ENCODE measurements at regions not wholly inside any gene's neighbourhood (a gene's known extent, or its start where the extent isn't known, plus 50 kb on each side); places are given as distances from the start of the nearest gene placed in this dataset.

- no peaks in the 10 kb centered on the region for H3K4me1 Mint-ChIP-seq
- H3K9me3 Mint-ChIP-seq: no peaks in the 10 kb centered on the region
- H3K4me3 Mint-ChIP-seq: no peak overlapping the region
- DNase-seq (ENCODE audit: low spot score in 2 of 2) (no peak), ATAC-seq (replicated peaks; ENCODE audit: extremely low read depth, poor library complexity, severe bottlenecking) (no peak)
- no peak overlapping the region for H3K27ac Mint-ChIP-seq (ENCODE audit: low read depth)
- H3K36me3 Mint-ChIP-seq (ENCODE audit: insufficient read depth): no peaks in the 10 kb centered on the region
- H3K27me3 Mint-ChIP-seq: peaks cover 65% of the 10 kb centered on the region
Observed at GRCh38 chr16:80489173-80489572, 51.6 kb upstream of the DYNLRB2 start.

DNA sequence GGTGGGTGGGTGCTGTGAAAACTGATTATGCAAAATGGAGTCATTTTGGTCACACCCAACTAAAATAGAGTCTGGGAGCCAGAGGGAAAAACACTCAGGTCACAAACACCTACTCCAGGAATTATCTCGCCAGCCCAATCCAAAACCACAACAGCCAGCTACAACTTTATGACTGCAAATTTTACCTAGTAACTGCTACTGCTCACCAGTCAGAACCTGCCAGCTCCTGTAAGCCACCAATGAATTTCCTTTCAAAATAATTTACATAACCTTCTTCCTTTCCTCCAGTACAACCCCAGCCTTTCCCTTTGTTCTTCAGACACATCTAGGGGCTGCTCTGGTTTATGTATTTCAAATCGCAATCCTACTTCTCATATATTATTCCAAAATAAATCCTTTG lies 52.6 kb upstream of the DYNLRB2 start:
- Mint-ChIP-seq H3K36me3 (ENCODE audit: insufficient read depth) (no peaks in the 10 kb centered on the region), H3K4me3 (no peak overlapping the region), H3K4me1 (no peaks in the 10 kb centered on the region)

DNA sequence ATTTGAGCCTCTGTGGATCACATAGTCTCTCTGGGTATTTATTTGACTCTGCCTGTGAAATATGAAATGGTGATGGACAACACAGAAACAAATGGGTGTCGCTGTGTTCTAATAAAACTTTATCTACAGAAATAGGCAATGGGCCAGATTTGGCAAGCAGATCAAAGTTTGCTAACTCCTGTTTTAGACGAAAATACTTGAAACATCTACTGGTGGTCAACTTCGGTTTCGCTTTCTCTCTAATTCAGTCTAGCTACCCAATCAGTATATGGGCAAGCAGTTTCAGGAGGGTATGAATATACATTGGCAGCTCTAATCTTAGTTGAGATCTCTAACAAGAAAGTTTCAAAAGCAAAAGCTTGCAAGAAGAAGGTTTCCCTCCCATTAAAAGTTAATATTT lies 60.1 kb upstream of the DYNLRB2 start:
- peaks cover 35% of the 10 kb centered on the region for H3K27me3 Mint-ChIP-seq

More for the DNA sequence above, 52.6 kb upstream of the DYNLRB2 start:
- DNase-seq (ENCODE audit: low spot score in 2 of 2): no peak
- H3K9me3 Mint-ChIP-seq: no peaks in the 10 kb centered on the region
- H3K27ac Mint-ChIP-seq (ENCODE audit: low read depth): no peak overlapping the region
- no peak for ATAC-seq (replicated peaks; ENCODE audit: extremely low read depth, poor library complexity, severe bottlenecking)
- peaks cover 73% of the 10 kb centered on the region for H3K27me3 Mint-ChIP-seq

DNA sequence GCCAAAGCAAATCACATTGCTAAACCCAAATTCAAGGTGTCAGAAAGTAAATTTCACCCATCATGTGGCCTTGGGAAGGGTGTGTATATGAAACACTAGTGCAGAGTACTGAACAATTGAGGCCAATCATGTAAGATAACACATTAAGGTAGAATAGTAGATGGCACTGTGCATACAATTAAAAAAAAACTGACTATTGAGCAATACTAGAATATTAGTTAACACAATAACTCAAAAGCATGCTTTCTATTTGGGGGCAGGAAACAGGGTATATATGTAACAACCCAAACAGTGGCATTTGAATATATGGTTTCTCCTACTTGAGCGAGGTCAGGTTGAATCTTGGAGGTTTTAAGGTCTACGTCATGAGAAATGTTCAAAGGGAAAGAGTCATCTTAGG lies 63.0 kb upstream of the DYNLRB2 start:
- no peak overlapping the region for H3K27ac Mint-ChIP-seq (ENCODE audit: low read depth)
- peaks cover 1% of the 10 kb centered on the region for H3K36me3 Mint-ChIP-seq (ENCODE audit: insufficient read depth)
- H3K4me3 Mint-ChIP-seq: no peak overlapping the region
- ATAC-seq (replicated peaks; ENCODE audit: extremely low read depth, poor library complexity, severe bottlenecking): no peak
- H3K9me3 Mint-ChIP-seq: no peaks in the 10 kb centered on the region
- no peak for DNase-seq (ENCODE audit: low spot score in 2 of 2)
- H3K4me1 Mint-ChIP-seq: no peaks in the 10 kb centered on the region
- H3K27me3 Mint-ChIP-seq: peaks cover 30% of the 10 kb centered on the region

More for the DNA sequence above, 60.1 kb upstream of the DYNLRB2 start:
- no peaks in the 10 kb centered on the region for H3K36me3 Mint-ChIP-seq (ENCODE audit: insufficient read depth)
- DNase-seq (ENCODE audit: low spot score in 2 of 2) (no peak), ATAC-seq (replicated peaks; ENCODE audit: extremely low read depth, poor library complexity, severe bottlenecking) (no peak)
- H3K4me3 Mint-ChIP-seq: no peak overlapping the region
- H3K9me3 Mint-ChIP-seq: no peaks in the 10 kb centered on the region
- H3K4me1 Mint-ChIP-seq: no peaks in the 10 kb centered on the region
- H3K27ac Mint-ChIP-seq (ENCODE audit: low read depth): no peak overlapping the region

DNA sequence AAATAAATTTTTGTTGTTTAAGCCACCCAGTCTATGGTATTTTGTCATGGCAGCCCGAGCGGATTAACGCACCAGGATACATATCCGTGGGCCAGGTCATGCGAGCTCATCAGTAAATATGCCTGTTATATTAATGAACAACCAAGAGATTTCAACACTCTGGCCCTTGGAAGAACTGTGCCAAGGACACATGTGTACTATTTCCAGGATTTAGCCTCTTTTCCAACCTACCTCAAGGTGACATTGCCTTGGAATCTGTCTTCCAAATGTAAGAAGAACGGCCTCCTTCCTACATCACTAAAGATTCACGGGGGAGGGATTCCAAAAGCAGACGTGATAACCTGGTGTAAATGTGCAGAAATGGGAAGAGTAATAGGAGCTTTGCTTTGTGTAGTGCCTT lies 72.8 kb upstream of the DYNLRB2 start:
- no peaks in the 10 kb centered on the region for H3K9me3 Mint-ChIP-seq
- no peaks in the 10 kb centered on the region for H3K36me3 Mint-ChIP-seq (ENCODE audit: insufficient read depth)
- H3K4me1 Mint-ChIP-seq: no peaks in the 10 kb centered on the region
- H3K27me3 Mint-ChIP-seq: peaks cover 44% of the 10 kb centered on the region
- no peak overlapping the region for H3K4me3 Mint-ChIP-seq
- ATAC-seq (replicated peaks; ENCODE audit: extremely low read depth, poor library complexity, severe bottlenecking) (no peak), DNase-seq (ENCODE audit: low spot score in 2 of 2) (no peak)
- H3K27ac Mint-ChIP-seq (ENCODE audit: low read depth): no peak overlapping the region

DNA sequence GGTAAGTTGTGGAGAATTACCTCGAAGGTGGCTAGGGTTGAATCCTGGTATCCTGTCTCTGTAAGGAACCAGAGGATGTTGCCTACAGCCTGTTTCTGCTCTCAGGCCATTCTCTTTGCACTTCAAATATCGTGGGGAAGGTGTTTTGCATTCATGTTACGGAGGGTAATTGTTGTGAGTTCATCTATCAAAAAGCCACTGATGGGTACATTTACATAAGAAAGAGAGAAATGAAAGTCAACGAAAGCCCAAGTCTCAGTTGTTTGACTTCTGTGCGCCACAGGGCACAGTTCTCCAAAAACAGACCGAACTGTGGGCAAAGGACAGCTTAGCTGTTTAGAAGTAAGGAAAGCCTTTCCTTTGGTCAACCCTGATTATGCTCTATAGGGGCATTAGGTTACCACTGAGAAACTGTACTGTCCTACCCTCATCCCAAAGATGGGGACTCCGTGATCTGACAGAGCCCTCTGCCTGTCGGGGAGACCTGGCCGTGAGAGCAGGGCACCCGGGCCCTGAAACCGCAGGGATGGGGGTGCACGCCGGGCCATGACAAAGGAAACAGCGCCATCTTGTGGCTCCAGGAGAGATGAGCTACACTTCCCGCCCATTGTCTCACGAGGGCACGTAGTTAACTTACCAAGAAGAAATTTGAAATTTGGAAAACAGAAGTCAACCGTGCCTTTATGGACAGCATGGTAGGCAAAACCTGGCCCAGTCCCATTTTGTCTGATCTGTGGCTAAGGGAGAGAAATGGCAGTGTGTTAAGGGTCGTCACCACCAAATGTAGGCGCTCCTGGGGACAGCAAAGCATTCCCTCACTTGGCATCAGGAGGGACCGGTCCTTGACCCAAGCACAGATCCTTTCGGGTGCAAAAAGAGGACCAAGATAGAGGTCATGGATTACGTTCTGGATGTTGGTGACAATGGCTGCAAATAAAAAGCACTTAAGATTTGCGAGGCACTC lies 74.5 kb upstream of the DYNLRB2 start:
- no peaks in the 10 kb centered on the region for H3K9me3 Mint-ChIP-seq
- no peaks in the 10 kb centered on the region for H3K4me1 Mint-ChIP-seq
- ATAC-seq (replicated peaks; ENCODE audit: extremely low read depth, poor library complexity, severe bottlenecking) (peak; percentile 68), DNase-seq (ENCODE audit: low spot score in 2 of 2) (peak; percentile 30 to 45)
- H3K27me3 Mint-ChIP-seq: peaks cover 38% of the 10 kb centered on the region
- H3K27ac Mint-ChIP-seq (ENCODE audit: low read depth): no peak overlapping the region
- no peak overlapping the region for H3K4me3 Mint-ChIP-seq
- H3K36me3 Mint-ChIP-seq (ENCODE audit: insufficient read depth): no peaks in the 10 kb centered on the region

GRCh38 chr16:80463751-80464495 lies 76.9 kb upstream of the DYNLRB2 start:
- Mint-ChIP-seq H3K9me3 (no peaks in the 10 kb centered on the region), H3K36me3 (ENCODE audit: insufficient read depth) (no peaks in the 10 kb centered on the region), H3K27me3 (peaks cover 41% of the 10 kb centered on the region), H3K27ac (ENCODE audit: low read depth) (no peak overlapping the region), H3K4me1 (no peaks in the 10 kb centered on the region), H3K4me3 (no peak overlapping the region)
- DNase-seq (ENCODE audit: low spot score in 2 of 2) (no peak), ATAC-seq (replicated peaks; ENCODE audit: extremely low read depth, poor library complexity, severe bottlenecking) (no peak)

DNA sequence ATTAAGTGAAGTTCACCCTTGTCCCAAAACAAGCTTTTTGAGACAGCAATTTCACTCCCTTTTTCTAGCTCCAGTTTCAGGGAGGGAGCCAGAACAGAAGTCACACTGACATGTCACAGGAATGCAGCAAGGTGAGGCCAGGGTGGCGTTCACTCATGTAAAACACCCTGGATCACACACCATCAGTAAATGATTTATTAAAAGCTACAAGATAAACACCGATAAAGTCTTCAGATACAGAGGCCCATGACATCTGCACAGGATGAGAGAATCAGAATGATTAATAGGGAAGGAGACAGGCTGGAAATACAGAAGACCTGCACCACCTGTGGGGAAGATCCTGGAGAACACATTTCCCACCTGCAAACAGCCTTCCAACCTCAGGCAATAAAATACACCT lies 77.5 kb upstream of the DYNLRB2 start:
- Mint-ChIP-seq H3K9me3 (no peaks in the 10 kb centered on the region), H3K27me3 (peaks cover 40% of the 10 kb centered on the region), H3K27ac (ENCODE audit: low read depth) (no peak overlapping the region), H3K4me3 (no peak overlapping the region), H3K4me1 (no peaks in the 10 kb centered on the region), H3K36me3 (ENCODE audit: insufficient read depth) (no peaks in the 10 kb centered on the region)
- no peak for DNase-seq (ENCODE audit: low spot score in 2 of 2)
- ATAC-seq (replicated peaks; ENCODE audit: extremely low read depth, poor library complexity, severe bottlenecking): no peak

GRCh38 chr16:80462917-80463316 lies 77.9 kb upstream of the DYNLRB2 start:
- Mint-ChIP-seq H3K4me1 (no peaks in the 10 kb centered on the region), H3K27me3 (peaks cover 41% of the 10 kb centered on the region), H3K36me3 (ENCODE audit: insufficient read depth) (no peaks in the 10 kb centered on the region), H3K4me3 (no peak overlapping the region), H3K27ac (ENCODE audit: low read depth) (no peak overlapping the region), H3K9me3 (no peaks in the 10 kb centered on the region)
- DNase-seq (ENCODE audit: low spot score in 2 of 2) (no peak), ATAC-seq (replicated peaks; ENCODE audit: extremely low read depth, poor library complexity, severe bottlenecking) (no peak)

- Mint-ChIP-seq H3K27me3 (peaks cover 56% of the 10 kb centered on the region), H3K4me3 (no peak overlapping the region), H3K27ac (ENCODE audit: low read depth) (no peak overlapping the region), H3K4me1 (no peaks in the 10 kb centered on the region), H3K36me3 (ENCODE audit: insufficient read depth) (no peaks in the 10 kb centered on the region), H3K9me3 (no peaks in the 10 kb centered on the region)
- ATAC-seq (replicated peaks; ENCODE audit: extremely low read depth, poor library complexity, severe bottlenecking) (no peak), DNase-seq (ENCODE audit: low spot score in 2 of 2) (no peak)
Observed at GRCh38 chr16:80460988-80461387, 79.8 kb upstream of the DYNLRB2 start.

DNA sequence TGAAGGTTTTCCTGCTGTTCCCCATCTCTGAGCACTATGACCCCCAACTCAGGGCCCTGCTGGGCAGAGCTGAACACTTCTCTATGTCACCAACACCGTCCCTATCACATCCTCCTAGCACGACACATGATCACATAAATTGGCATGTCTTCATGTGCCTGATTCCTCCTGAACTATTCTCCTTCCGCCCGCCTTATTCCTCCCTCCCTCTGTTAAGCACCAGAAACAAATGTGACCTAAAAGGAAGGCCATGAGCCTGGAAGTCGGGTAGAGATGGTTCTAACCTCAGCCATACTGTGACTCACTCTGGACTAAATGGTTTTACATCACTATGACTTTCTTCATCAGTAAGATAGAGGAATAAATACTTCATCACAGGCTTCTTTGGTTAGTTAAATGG lies 80.8 kb upstream of the DYNLRB2 start:
- H3K4me3 Mint-ChIP-seq: no peak overlapping the region
- H3K9me3 Mint-ChIP-seq: no peaks in the 10 kb centered on the region
- H3K36me3 Mint-ChIP-seq (ENCODE audit: insufficient read depth): no peaks in the 10 kb centered on the region
- H3K27ac Mint-ChIP-seq (ENCODE audit: low read depth): no peak overlapping the region
- DNase-seq (ENCODE audit: low spot score in 2 of 2) (no peak), ATAC-seq (replicated peaks; ENCODE audit: extremely low read depth, poor library complexity, severe bottlenecking) (no peak)
- H3K27me3 Mint-ChIP-seq: peaks cover 65% of the 10 kb centered on the region
- H3K4me1 Mint-ChIP-seq: no peaks in the 10 kb centered on the region

DNA sequence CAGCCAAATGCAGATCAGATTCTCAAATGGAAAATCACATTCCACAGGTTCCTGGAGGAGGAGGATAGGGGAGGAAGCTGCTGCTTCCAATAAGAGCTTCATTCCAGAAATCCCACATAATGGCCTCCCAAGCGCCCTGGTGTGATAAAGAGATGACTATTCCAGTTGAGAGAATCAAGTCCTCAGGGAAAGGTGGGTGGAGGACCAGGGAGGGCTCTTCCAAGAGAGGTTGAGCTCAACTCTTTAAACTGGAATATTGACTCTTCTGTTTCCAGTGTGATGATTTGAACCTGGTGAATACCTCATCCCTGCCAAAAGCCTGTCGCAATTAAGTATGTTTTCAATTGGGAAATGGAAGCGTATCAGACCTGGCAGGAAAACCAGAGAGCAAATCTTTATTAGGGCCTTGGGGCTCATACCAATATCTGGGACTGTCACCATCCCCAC lies 81.4 kb upstream of the DYNLRB2 start:
- Mint-ChIP-seq H3K9me3 (no peaks in the 10 kb centered on the region), H3K4me3 (no peak overlapping the region), H3K27me3 (peaks cover 61% of the 10 kb centered on the region), H3K4me1 (no peaks in the 10 kb centered on the region), H3K27ac (ENCODE audit: low read depth) (no peak overlapping the region), H3K36me3 (ENCODE audit: insufficient read depth) (no peaks in the 10 kb centered on the region)
- no peak for ATAC-seq (replicated peaks; ENCODE audit: extremely low read depth, poor library complexity, severe bottlenecking)
- DNase-seq (ENCODE audit: low spot score in 2 of 2): no peak

DNA sequence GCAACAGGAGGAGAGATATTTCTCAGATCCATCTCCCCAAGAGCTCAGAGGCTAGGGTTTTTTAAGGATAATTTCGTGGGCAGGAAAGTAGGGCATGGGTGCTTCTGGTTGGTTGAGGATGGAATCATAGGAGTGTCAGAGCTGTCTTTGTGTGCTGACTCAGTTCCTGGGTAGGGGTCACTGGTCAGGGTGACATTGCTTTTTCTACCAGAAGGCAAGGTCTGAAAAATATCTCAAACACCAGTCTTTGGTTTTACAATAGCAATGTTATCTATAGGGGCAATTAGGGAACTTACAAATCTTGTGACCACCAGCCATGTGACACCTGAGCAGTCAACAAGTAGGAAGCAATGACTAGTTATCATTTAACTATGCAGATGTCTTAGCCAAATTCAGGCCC lies 82.9 kb upstream of the DYNLRB2 start:
- H3K36me3 Mint-ChIP-seq (ENCODE audit: insufficient read depth): no peaks in the 10 kb centered on the region
- H3K4me1 Mint-ChIP-seq: no peaks in the 10 kb centered on the region
- H3K27ac Mint-ChIP-seq (ENCODE audit: low read depth): no peak overlapping the region
- peaks cover 56% of the 10 kb centered on the region for H3K27me3 Mint-ChIP-seq
- H3K4me3 Mint-ChIP-seq: no peak overlapping the region
- ATAC-seq (replicated peaks; ENCODE audit: extremely low read depth, poor library complexity, severe bottlenecking) (no peak), DNase-seq (ENCODE audit: low spot score in 2 of 2) (no peak)
- H3K9me3 Mint-ChIP-seq: no peaks in the 10 kb centered on the region

All from central memory CD8-positive, alpha-beta T cell (primary cell).